Endothelial cell of umbilical vein (primary cell): ENCODE measurements at regions not wholly inside any gene's neighbourhood (a gene's known extent, or its start where the extent isn't known, plus 50 kb on each side); places are given as distances from the start of the nearest gene placed in this dataset.

ENCODE experiments used
- BruUV-seq: library from RNA; stranded (reverse); fragments of 400-500 nt; replicated peaks from 2 replicates; lab custom pipeline; 2021; lab: Mats Ljungman, UMichigan
- CTCF ChIA-PET: fragments of 300-600, 350-600 bp; sonication (Branson Sonifier 250); formaldehyde crosslinking; loops from one replicate; lab custom pipeline; 2021; ENCODE audit warnings: antibody characterized with exemption, inconsistent platforms; lab: Charles Lee
- POLR2A ChIA-PET: fragments of 300-600, 350-600 bp; sonication (Branson Sonifier 250); formaldehyde crosslinking; loops from one replicate; lab custom pipeline; 2021; ENCODE audit warnings: antibody characterized with exemption, inconsistent platforms; lab: Charles Lee
- DNase-seq: peaks from one replicate; pipeline ENCODE4 v3.0.0-alpha.2; 2011; ENCODE audit warnings: low read depth, low spot score
- FAIRE-seq: peaks from 2 replicates; lab custom pipeline; 2011; peaks lifted over from hg19 to GRCh38; lab: Jason Lieb, UNC
- H2AFZ ChIP-seq: 2 replicates; pipeline ENCODE4 v1.6.0; 2012; ENCODE audit warnings: low read depth, low read length, control low read depth, inconsistent platforms
- H3K27ac ChIP-seq: 2 replicates; pipeline ENCODE4 v1.5.1; 2011; ENCODE audit warnings: low read depth, mild to moderate bottlenecking, control low read depth, low read length, moderate library complexity; ENCODE audit not compliant: insufficient read depth
- H3K27me3 ChIP-seq, 2 experiments: 2 replicates each; pipeline versions ENCODE4 v1.6.0 to v1.6.1; 2011; ENCODE audit warnings: low read length in 2 of 2, mixed read lengths in 1 of 2; ENCODE audit not compliant: control insufficient read depth in 2 of 2, insufficient read depth in 2 of 2
- H3K36me3 ChIP-seq, 2 experiments: 2 replicates in 1 of 2; 3 replicates in 1 of 2; pipeline ENCODE4 v1.5.1; 2011; ENCODE audit warnings: low read length in 2 of 2, mild to moderate bottlenecking in 1 of 2, moderate library complexity in 1 of 2; ENCODE audit not compliant: control insufficient read depth in 2 of 2, insufficient read depth in 2 of 2; ENCODE audit errors: extremely low read depth in 1 of 2
- H3K4me1 ChIP-seq: 3 replicates; pipeline ENCODE4 v1.5.1; 2011; ENCODE audit warnings: mild to moderate bottlenecking, low read length; ENCODE audit not compliant: control insufficient read depth, insufficient read depth; ENCODE audit errors: extremely low read depth
- H3K4me2 ChIP-seq: 2 replicates; pipeline ENCODE4 v1.6.1; 2011; ENCODE audit warnings: low read length, control low read depth, mixed read lengths; ENCODE audit not compliant: insufficient read depth
- H3K4me3 ChIP-seq, 3 experiments: fragments of 200-600 bp in 1 of 3; sonication (generic), shearing (Covaris generic) in 1 of 3; replicated peaks in 1 of 3; 2 replicates each; pipeline ENCODE4 v1.5.1; 2011 to 2016; ENCODE audit warnings: control low read depth in 3 of 3, low read length in 3 of 3, mild to moderate bottlenecking in 2 of 3, inconsistent platforms in 1 of 3, low read depth in 1 of 3, moderate library complexity in 1 of 3; ENCODE audit not compliant: insufficient read depth in 1 of 3
- H3K79me2 ChIP-seq: 2 replicates; pipeline ENCODE4 v1.6.0; 2012; ENCODE audit warnings: low read length, inconsistent platforms; ENCODE audit not compliant: control insufficient read depth, insufficient read depth
- H3K9ac ChIP-seq: replicated peaks from 2 replicates; pipeline ENCODE3; 2011; ENCODE audit warnings: low read length, control low read depth; ENCODE audit not compliant: insufficient read depth; ENCODE audit errors: extremely low read depth
- H3K9me1 ChIP-seq: replicated peaks from 3 replicates; pipeline ENCODE4 v1.6.0; 2011; ENCODE audit warnings: mild to moderate bottlenecking, low read length; ENCODE audit not compliant: control insufficient read depth, insufficient read depth; ENCODE audit errors: extremely low read depth
- H3K9me3 ChIP-seq: replicated peaks from 2 replicates; pipeline ENCODE4 v1.5.1; 2012; ENCODE audit warnings: low read length, inconsistent platforms; ENCODE audit not compliant: control insufficient read depth, insufficient read depth
- H4K20me1 ChIP-seq: replicated peaks from 2 replicates; pipeline ENCODE3; 2011; ENCODE audit warnings: mild to moderate bottlenecking, low read length; ENCODE audit not compliant: control insufficient read depth, insufficient read depth; ENCODE audit errors: extremely low read depth
- EZH2 ChIP-seq: IDR thresholded peaks from 2 replicates; pipeline ENCODE4 v1.6.1; 2012; ENCODE audit warnings: borderline replicate concordance, low read depth, mild to moderate bottlenecking, moderate library complexity, low read length, inconsistent platforms; ENCODE audit not compliant: severe bottlenecking
- FOS ChIP-seq: IDR thresholded peaks from 2 replicates; pipeline ENCODE4 v1.6.1; 2011; ENCODE audit warnings: mild to moderate bottlenecking, low read length, moderate library complexity, borderline replicate concordance; ENCODE audit not compliant: insufficient read depth
- GATA2 ChIP-seq: IDR thresholded peaks from 2 replicates; pipeline ENCODE4 v1.7.0; 2011; ENCODE audit warnings: low read depth, mild to moderate bottlenecking, moderate library complexity, mixed read lengths, low read length; ENCODE audit not compliant: insufficient read length, insufficient read depth
- JUN ChIP-seq: IDR thresholded peaks from 2 replicates; pipeline ENCODE4 v1.6.1; 2011; ENCODE audit warnings: borderline replicate concordance, low read depth; ENCODE audit not compliant: insufficient read length, insufficient read depth
- MYC ChIP-seq: IDR thresholded peaks from one replicate; pipeline ENCODE4 v1.6.1; 2011; ENCODE audit warnings: mild to moderate bottlenecking, low read depth, low read length
- POLR2A ChIP-seq: IDR thresholded peaks from 2 replicates; pipeline ENCODE4 v1.6.1; 2012; ENCODE audit warnings: low read depth, mild to moderate bottlenecking, control low read depth, low read length
- POLR2AphosphoS5 ChIP-seq: IDR thresholded peaks from 2 replicates; pipeline ENCODE4 v1.6.1; 2012; ENCODE audit warnings: low read depth, mild to moderate bottlenecking, control low read depth, low read length, moderate library complexity; ENCODE audit not compliant: insufficient read depth
- dilution Hi-C: fragments of 300-500 bp; cut with MboI; formaldehyde crosslinking; loops from one replicate; pipeline ENCODE4 v1.15.0; 2019; ENCODE audit warnings: low sequenced_read_pairs; ENCODE audit not compliant: extremely low pct_ligation_motif_present
- intact Hi-C: fragments of 100-400 bp; cut with micrococcal nuclease; formaldehyde crosslinking; loops from one replicate; pipeline ENCODE4 v1.10.0; 2022
- TF ChIP-seq, protein P1 (sequence below): IDR thresholded peaks from 2 replicates; pipeline ENCODE4 v1.6.1; 2011; ENCODE audit not compliant: insufficient read depth, insufficient read length
- TF ChIP-seq, protein P2 (sequence below), 2 donors: IDR thresholded peaks; 1 replicate in 1 of 2; 2 replicates in 1 of 2; pipeline ENCODE4 v1.5.1; 2011; ENCODE audit warnings: low read length in 2 of 2, mild to moderate bottlenecking in 2 of 2, moderate library complexity in 2 of 2, control low read depth in 1 of 2, inconsistent platforms in 1 of 2, low read depth in 1 of 2; ENCODE audit not compliant: insufficient read depth in 1 of 2; ENCODE audit errors: extremely low read depth in 1 of 2

DNA sequence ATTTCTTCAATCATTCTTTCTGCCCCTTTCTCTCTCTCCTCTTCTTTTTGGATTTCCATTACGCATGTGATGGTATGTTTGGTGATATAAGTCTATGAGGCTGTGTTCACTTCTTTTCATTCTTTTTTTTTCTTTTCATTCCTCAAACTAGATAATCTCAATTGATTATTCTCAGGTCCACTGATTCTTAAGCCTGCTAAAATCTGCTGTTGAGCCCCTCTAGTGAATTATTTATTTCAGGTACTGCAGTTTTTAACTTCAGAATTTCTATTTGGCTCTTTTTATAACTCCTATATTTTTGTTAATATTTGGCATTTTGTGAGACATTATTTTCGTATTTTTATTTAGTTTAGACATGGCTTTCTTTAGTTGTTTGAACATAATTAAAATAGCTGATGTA lies 671.3 kb upstream of the NECTIN3 start:
- Histone ChIP-seq H3K79me2 (no peaks in the 10 kb centered on the region), H2AFZ (no peak overlapping the region), H4K20me1 (no peaks in the 10 kb centered on the region), H3K4me3 (no peak overlapping the region), H3K4me1 (no peaks in the 10 kb centered on the region), H3K9me1 (no peaks in the 10 kb centered on the region), H3K27me3 (no peaks in the 10 kb centered on the region), H3K27ac (no peak overlapping the region), H3K9me3 (no peaks in the 10 kb centered on the region), H3K9ac (no peak overlapping the region), H3K4me2 (no peak overlapping the region), H3K36me3 (no peaks in the 10 kb centered on the region)
- FAIRE-seq (no peak), DNase-seq (no peak)
- TF ChIP-seq MYC (no peak), POLR2A (no peak), FOS (no peak), JUN (no peak), GATA2 (no peak), EZH2 (no peak), POLR2AphosphoS5 (no peak)
- TF ChIP-seq, protein P1, sequence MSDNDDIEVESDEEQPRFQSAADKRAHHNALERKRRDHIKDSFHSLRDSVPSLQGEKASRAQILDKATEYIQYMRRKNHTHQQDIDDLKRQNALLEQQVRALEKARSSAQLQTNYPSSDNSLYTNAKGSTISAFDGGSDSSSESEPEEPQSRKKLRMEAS, result no peak
- TF ChIP-seq, protein P2, sequence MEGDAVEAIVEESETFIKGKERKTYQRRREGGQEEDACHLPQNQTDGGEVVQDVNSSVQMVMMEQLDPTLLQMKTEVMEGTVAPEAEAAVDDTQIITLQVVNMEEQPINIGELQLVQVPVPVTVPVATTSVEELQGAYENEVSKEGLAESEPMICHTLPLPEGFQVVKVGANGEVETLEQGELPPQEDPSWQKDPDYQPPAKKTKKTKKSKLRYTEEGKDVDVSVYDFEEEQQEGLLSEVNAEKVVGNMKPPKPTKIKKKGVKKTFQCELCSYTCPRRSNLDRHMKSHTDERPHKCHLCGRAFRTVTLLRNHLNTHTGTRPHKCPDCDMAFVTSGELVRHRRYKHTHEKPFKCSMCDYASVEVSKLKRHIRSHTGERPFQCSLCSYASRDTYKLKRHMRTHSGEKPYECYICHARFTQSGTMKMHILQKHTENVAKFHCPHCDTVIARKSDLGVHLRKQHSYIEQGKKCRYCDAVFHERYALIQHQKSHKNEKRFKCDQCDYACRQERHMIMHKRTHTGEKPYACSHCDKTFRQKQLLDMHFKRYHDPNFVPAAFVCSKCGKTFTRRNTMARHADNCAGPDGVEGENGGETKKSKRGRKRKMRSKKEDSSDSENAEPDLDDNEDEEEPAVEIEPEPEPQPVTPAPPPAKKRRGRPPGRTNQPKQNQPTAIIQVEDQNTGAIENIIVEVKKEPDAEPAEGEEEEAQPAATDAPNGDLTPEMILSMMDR (IDR thresholded peaks at IDR 0.05; ENCODE audit: extremely low read depth in 1 of 2, insufficient read depth in 1 of 2, low read depth in 1 of 2, low read length in 2 of 2), result no peak
- BruUV-seq, result no TSS peak
- dilution Hi-C loops (no loop called here), intact Hi-C loops (no loop called here)
- ChIA-PET POLR2A (no interaction called here), CTCF (interaction anchor here (0.7 kb wide), 1 partner anchor 10 kb away, joined by 3 read pairs; no protein-coding TSS in a partner anchor)
